BE2C (cell line): ENCODE measurements at regions not wholly inside any gene's neighbourhood (a gene's known extent, or its start where the extent isn't known, plus 50 kb on each side); places are given as distances from the start of the nearest gene placed in this dataset.

ENCODE experiments used
- DNase-seq: peaks from one replicate; pipeline ENCODE4 v3.0.0-alpha.2; 2020
- H3K27me3 ChIP-seq: fragments of 250-450 bp; sonication (Bioruptor Pico); 2 replicates; pipeline ENCODE4 v1.5.1; 2020; ENCODE audit warnings: mild to moderate bottlenecking
- H3K36me3 ChIP-seq: fragments of 250-450 bp; sonication (Bioruptor Pico); 2 replicates; pipeline ENCODE4 v1.5.1; 2020; ENCODE audit warnings: mild to moderate bottlenecking
- H3K4me1 ChIP-seq: fragments of 250-450 bp; sonication (Bioruptor Pico); 2 replicates; pipeline ENCODE4 v1.5.1; 2020
- H3K4me3 ChIP-seq: 2 replicates; pipeline ENCODE4 v1.5.1; 2011; ENCODE audit warnings: low read depth, low read length
- H3K9me3 ChIP-seq: fragments of 250-450 bp; sonication (Bioruptor Pico); 2 replicates; pipeline ENCODE4 v1.5.1; 2020
- CTCF ChIP-seq: IDR thresholded peaks from 2 replicates; pipeline ENCODE4 v1.5.1; 2012; ENCODE audit warnings: mild to moderate bottlenecking, low read depth, low read length

GRCh38 chr7:91651986-91652385 is 228.5 kb downstream of the MTERF1 start:
- no peak overlapping the region for H3K4me3 ChIP-seq
- DNase-seq, result no peak
- TF ChIP-seq CTCF, result no peak
- no peaks in the 10 kb centered on the region for H3K4me1 ChIP-seq
- H3K9me3 ChIP-seq, result no peaks in the 10 kb centered on the region
- no peaks in the 10 kb centered on the region for H3K27me3 ChIP-seq
- H3K36me3 ChIP-seq, result no peaks in the 10 kb centered on the region

GRCh38 chr7:91653286-91653685 is 227.2 kb downstream of the MTERF1 start:
- DNase-seq, result no peak
- no peaks in the 10 kb centered on the region for H3K36me3 ChIP-seq
- no peaks in the 10 kb centered on the region for H3K9me3 ChIP-seq
- no peak overlapping the region for H3K4me3 ChIP-seq
- H3K4me1 ChIP-seq, result no peaks in the 10 kb centered on the region
- TF ChIP-seq CTCF, result no peak
- no peaks in the 10 kb centered on the region for H3K27me3 ChIP-seq

GRCh38 chr7:91655656-91656055 is 224.8 kb downstream of the MTERF1 start:
- Histone ChIP-seq H3K4me1 (no peaks in the 10 kb centered on the region), H3K36me3 (no peaks in the 10 kb centered on the region), H3K27me3 (no peaks in the 10 kb centered on the region), H3K4me3 (no peak overlapping the region), H3K9me3 (no peaks in the 10 kb centered on the region)
- TF ChIP-seq CTCF, result no peak
- no peak for DNase-seq

GRCh38 chr7:91656541-91657482 is 223.7 kb downstream of the MTERF1 start:
- Histone ChIP-seq H3K4me1 (no peaks in the 10 kb centered on the region), H3K36me3 (no peaks in the 10 kb centered on the region), H3K27me3 (no peaks in the 10 kb centered on the region), H3K9me3 (no peaks in the 10 kb centered on the region), H3K4me3 (no peak overlapping the region)
- DNase-seq, result no peak
- no peak for TF ChIP-seq CTCF

- H3K4me1 ChIP-seq, result no peaks in the 10 kb centered on the region
- no peak for TF ChIP-seq CTCF
- no peak overlapping the region for H3K4me3 ChIP-seq
- H3K27me3 ChIP-seq, result no peaks in the 10 kb centered on the region
- no peaks in the 10 kb centered on the region for H3K36me3 ChIP-seq
- no peaks in the 10 kb centered on the region for H3K9me3 ChIP-seq
- DNase-seq, result no peak
Observed at GRCh38 chr7:91657483-91658071, 222.9 kb downstream of the MTERF1 start.

- Histone ChIP-seq H3K9me3 (no peaks in the 10 kb centered on the region), H3K36me3 (no peaks in the 10 kb centered on the region), H3K27me3 (no peaks in the 10 kb centered on the region), H3K4me1 (no peaks in the 10 kb centered on the region), H3K4me3 (no peak overlapping the region)
- no peak for TF ChIP-seq CTCF
- no peak for DNase-seq
Observed at GRCh38 chr7:91659096-91659495, 221.4 kb downstream of the MTERF1 start.
